ENCODE measurements at regions not wholly inside any gene's neighbourhood (a gene's known extent, or its start where the extent isn't known, plus 50 kb on each side); places are given as distances from the start of the nearest gene placed in this dataset.

- H3K27ac ChIP-seq = no peak overlapping the region
- intact Hi-C loops (cut with DNase I) = no loop called here
- no peak overlapping the region for H3K4me3 ChIP-seq
- no peaks in the 10 kb centered on the region for H3K36me3 ChIP-seq
- peaks cover 0 to 27% (median 0%) of the 10 kb centered on the region in 9 donors for H3K27me3 ChIP-seq
- no peaks in the 10 kb centered on the region for H3K4me1 ChIP-seq
- TF ChIP-seq POLR2A (IDR thresholded peaks at IDR 0.05) (no peak), CTCF (IDR thresholded peaks at IDR 0.05) (no peak)
- ATAC-seq (no peak), DNase-seq (no peak)
- WGBS, 4 donors = 62 to 75% (median 69%) methylated on average over 4 of the region's 4 CpGs
- H3K9me3 ChIP-seq = peaks cover 0 to 12% (median 1%) of the 10 kb centered on the region in 12 donors
Measured at GRCh38 chr1:5317391-5317790, 663.0 kb downstream of the AJAP1 start.

GRCh38 chr1:5312862-5313261 lies 658.5 kb downstream of the AJAP1 start:
- ATAC-seq = no peak
- intact Hi-C loops (cut with DNase I) = no loop called here
- Histone ChIP-seq H3K27ac (no peak overlapping the region), H3K9me3 (no peaks in the 10 kb centered on the region), H3K4me3 (no peak overlapping the region), H3K27me3 (peaks cover 0 to 32% (median 0%) of the 10 kb centered on the region in 9 donors), H3K4me1 (no peaks in the 10 kb centered on the region), H3K36me3 (no peaks in the 10 kb centered on the region)
- TF ChIP-seq POLR2A (IDR thresholded peaks at IDR 0.05) (no peak), CTCF (IDR thresholded peaks at IDR 0.05) (no peak)
- no peak for DNase-seq
- 60 to 76% (median 72%) methylated on average over 9 to 11 of the region's 11 CpGs for WGBS, 4 donors

- no peak for DNase-seq
- intact Hi-C loops (cut with DNase I) = no loop called here
- H3K27me3 ChIP-seq = peaks cover 0 to 32% (median 0%) of the 10 kb centered on the region in 9 donors
Measured at GRCh38 chr1:5312293-5312674, 657.9 kb downstream of the AJAP1 start.

GRCh38 chr1:5311634-5312292 lies 657.4 kb downstream of the AJAP1 start:
- intact Hi-C loops (cut with DNase I) = no loop called here
- 50 to 57% (median 56%) methylated on average over 7 to 11 of the region's 11 CpGs for WGBS, 4 donors

More at GRCh38 chr1:5312293-5312674, 657.9 kb downstream of the AJAP1 start:
- no peak overlapping the region for H3K27ac ChIP-seq
- H3K4me3 ChIP-seq = no peak overlapping the region
- no peaks in the 10 kb centered on the region for H3K4me1 ChIP-seq
- WGBS, 4 donors = 75 to 90% (median 81%) methylated on average over 5 to 7 of the region's 7 CpGs
- no peaks in the 10 kb centered on the region for H3K9me3 ChIP-seq
- ATAC-seq = no peak
- no peaks in the 10 kb centered on the region for H3K36me3 ChIP-seq
- TF ChIP-seq CTCF (IDR thresholded peaks at IDR 0.05) (no peak), POLR2A (IDR thresholded peaks at IDR 0.05) (no peak)

More at GRCh38 chr1:5311634-5312292, 657.4 kb downstream of the AJAP1 start:
- H3K27me3 ChIP-seq = peaks cover 0 to 32% (median 0%) of the 10 kb centered on the region in 9 donors
- H3K4me1 ChIP-seq = no peaks in the 10 kb centered on the region
- ATAC-seq (no peak), DNase-seq (no peak)
- H3K4me3 ChIP-seq = no peak overlapping the region
- no peaks in the 10 kb centered on the region for H3K36me3 ChIP-seq
- TF ChIP-seq CTCF (IDR thresholded peaks at IDR 0.05) (no peak), POLR2A (IDR thresholded peaks at IDR 0.05) (no peak)
- H3K9me3 ChIP-seq = no peaks in the 10 kb centered on the region
- no peak overlapping the region for H3K27ac ChIP-seq

Measured in heart left ventricle (tissue), 16 donors.